CD4-positive, alpha-beta T cell (primary cell): ENCODE measurements at regions not wholly inside any gene's neighbourhood (a gene's known extent, or its start where the extent isn't known, plus 50 kb on each side); places are given as distances from the start of the nearest gene placed in this dataset.

Experiments
- ATAC-seq: fragments of 200-7000 bp; cut with Tn5 transposase; one replicate; pipeline ENCODE4 v1.10.0; 2022; ENCODE audit warnings: mild to moderate bottlenecking; ENCODE audit not compliant: poor library complexity
- CTCF ChIA-PET: fragments of 350-600 bp; sonication (Branson Sonifier 250); formaldehyde crosslinking; loops from one replicate; lab custom pipeline; 2021; ENCODE audit warnings: antibody characterized with exemption, inconsistent platforms; lab: Charles Lee
- POLR2A ChIA-PET: fragments of 350-600 bp; sonication (Branson Sonifier 250); formaldehyde crosslinking; loops from one replicate; lab custom pipeline; 2021; ENCODE audit warnings: antibody characterized with exemption, inconsistent platforms; lab: Charles Lee
- DNase-seq, 14 experiments: peaks; one replicate each; pipeline ENCODE4 v3.0.0-alpha.2; 2013 to 2020; ENCODE audit warnings: mixed read lengths in 2 of 14
- H3K27ac ChIP-seq, 2 donors: one replicate each; pipeline versions ENCODE4 v1.5.1 to v1.7.0; 2013; ENCODE audit warnings: low read length in 2 of 2, low read depth in 1 of 2, mild to moderate bottlenecking in 1 of 2
- H3K27me3 ChIP-seq, 2 experiments: 1 replicate in 1 of 2; 2 replicates in 1 of 2; pipeline versions ENCODE4 v1.6.1 to v1.7.0; 2013; ENCODE audit warnings: low read length in 2 of 2, control low read depth in 1 of 2, mild to moderate bottlenecking in 1 of 2, moderate library complexity in 1 of 2; ENCODE audit not compliant: insufficient read depth in 2 of 2, control insufficient read depth in 1 of 2
- H3K36me3 ChIP-seq: one replicate; pipeline ENCODE4 v1.6.1; 2013; ENCODE audit warnings: low read length, control low read depth; ENCODE audit not compliant: insufficient read depth
- H3K4me1 ChIP-seq: one replicate; pipeline ENCODE4 v1.6.1; 2013; ENCODE audit warnings: low read length, control low read depth; ENCODE audit not compliant: insufficient read depth
- H3K4me3 ChIP-seq: one replicate; pipeline ENCODE4 v1.5.1; 2013; ENCODE audit warnings: mild to moderate bottlenecking, low read length, moderate library complexity
- H3K9me3 ChIP-seq, 2 experiments: 1 replicate in 1 of 2; 2 replicates in 1 of 2; pipeline versions ENCODE4 v1.6.1 to v1.7.0; 2013; ENCODE audit warnings: low read length in 2 of 2, mild to moderate bottlenecking in 2 of 2, control low read depth in 1 of 2, moderate library complexity in 1 of 2; ENCODE audit not compliant: control insufficient read depth in 1 of 2, insufficient read depth in 1 of 2
- H3K27ac Mint-ChIP-seq: one replicate; pipeline ENCODE4 v1.8.0; 2020; ENCODE audit warnings: mixed read lengths
- H3K27me3 Mint-ChIP-seq: one replicate; pipeline ENCODE4 v1.8.0; 2021; ENCODE audit warnings: mixed read lengths
- H3K36me3 Mint-ChIP-seq: one replicate; pipeline ENCODE4 v1.8.0; 2021; ENCODE audit warnings: low read depth, mixed read lengths
- H3K4me1 Mint-ChIP-seq: one replicate; pipeline ENCODE4 v1.8.0; 2021; ENCODE audit warnings: low read depth, mixed read lengths
- H3K4me3 Mint-ChIP-seq: one replicate; pipeline ENCODE4 v1.8.0; 2020; ENCODE audit warnings: mild to moderate bottlenecking, mixed read lengths
- H3K9me3 Mint-ChIP-seq: one replicate; pipeline ENCODE4 v1.8.0; 2020; ENCODE audit warnings: mixed read lengths
- intact Hi-C, 2 experiments: fragments of 100-400 bp; cut with DNase I in 1 of 2; cut with micrococcal nuclease in 1 of 2; formaldehyde crosslinking; loops; one replicate each; pipeline versions ENCODE4 v1.15.1 to v1.9.0; 2023 to 2025; cut with DNase I, micrococcal nuclease
- TF ChIP-seq, protein P1 (sequence below): fragments of 200-600 bp; IDR thresholded peaks from one replicate; pipeline ENCODE4 v1.8.0; 2022; ENCODE audit warnings: antibody characterized with exemption, mild to moderate bottlenecking

DNA sequence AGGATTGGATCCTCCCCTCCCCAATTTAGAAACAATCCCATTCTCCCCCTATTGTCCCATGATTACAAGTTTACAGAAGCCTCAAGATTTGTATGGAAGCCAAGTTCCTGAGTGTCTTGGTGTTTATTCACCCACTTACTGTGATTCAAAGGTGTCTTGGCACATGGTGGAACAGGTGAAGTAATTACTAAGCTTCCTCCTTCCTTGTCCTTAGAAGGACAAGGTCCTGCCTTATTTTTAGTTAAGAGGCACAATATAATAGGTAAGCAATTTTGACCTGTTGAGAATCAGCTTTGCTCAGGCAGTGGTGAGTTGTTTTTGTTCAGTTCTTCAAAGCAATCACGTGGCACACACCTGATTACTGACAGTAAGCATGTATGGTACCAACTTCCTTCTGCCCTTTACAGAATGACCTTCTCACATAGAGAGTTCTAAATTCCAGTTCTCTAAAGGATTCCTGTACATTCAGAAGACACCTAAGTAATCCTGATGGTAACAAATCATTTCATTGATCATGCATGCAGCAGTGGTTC is 60.7 kb upstream of the SLC13A1 start:
- TF ChIP-seq, protein P1, sequence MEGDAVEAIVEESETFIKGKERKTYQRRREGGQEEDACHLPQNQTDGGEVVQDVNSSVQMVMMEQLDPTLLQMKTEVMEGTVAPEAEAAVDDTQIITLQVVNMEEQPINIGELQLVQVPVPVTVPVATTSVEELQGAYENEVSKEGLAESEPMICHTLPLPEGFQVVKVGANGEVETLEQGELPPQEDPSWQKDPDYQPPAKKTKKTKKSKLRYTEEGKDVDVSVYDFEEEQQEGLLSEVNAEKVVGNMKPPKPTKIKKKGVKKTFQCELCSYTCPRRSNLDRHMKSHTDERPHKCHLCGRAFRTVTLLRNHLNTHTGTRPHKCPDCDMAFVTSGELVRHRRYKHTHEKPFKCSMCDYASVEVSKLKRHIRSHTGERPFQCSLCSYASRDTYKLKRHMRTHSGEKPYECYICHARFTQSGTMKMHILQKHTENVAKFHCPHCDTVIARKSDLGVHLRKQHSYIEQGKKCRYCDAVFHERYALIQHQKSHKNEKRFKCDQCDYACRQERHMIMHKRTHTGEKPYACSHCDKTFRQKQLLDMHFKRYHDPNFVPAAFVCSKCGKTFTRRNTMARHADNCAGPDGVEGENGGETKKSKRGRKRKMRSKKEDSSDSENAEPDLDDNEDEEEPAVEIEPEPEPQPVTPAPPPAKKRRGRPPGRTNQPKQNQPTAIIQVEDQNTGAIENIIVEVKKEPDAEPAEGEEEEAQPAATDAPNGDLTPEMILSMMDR, result no peak
- Histone ChIP-seq H3K4me3 (no peak overlapping the region), H3K9me3 (peaks cover 0 to 3% of the 10 kb centered on the region in 2 experiments), H3K36me3 (no peaks in the 10 kb centered on the region), H3K27me3 (no peaks in the 10 kb centered on the region), H3K4me1 (no peaks in the 10 kb centered on the region), H3K27ac (no peak overlapping the region)
- no peaks in the 10 kb centered on the region for H3K27me3 Mint-ChIP-seq
- H3K4me1 Mint-ChIP-seq, result no peaks in the 10 kb centered on the region
- no peaks in the 10 kb centered on the region for H3K36me3 Mint-ChIP-seq
- intact Hi-C loops, result no loop called here
- no peaks in the 10 kb centered on the region for H3K9me3 Mint-ChIP-seq
- DNase-seq (no peak), ATAC-seq (no peak)
- H3K27ac Mint-ChIP-seq, result no peak overlapping the region
- ChIA-PET CTCF (no interaction called here), POLR2A (no interaction called here)
- no peak overlapping the region for H3K4me3 Mint-ChIP-seq

DNA sequence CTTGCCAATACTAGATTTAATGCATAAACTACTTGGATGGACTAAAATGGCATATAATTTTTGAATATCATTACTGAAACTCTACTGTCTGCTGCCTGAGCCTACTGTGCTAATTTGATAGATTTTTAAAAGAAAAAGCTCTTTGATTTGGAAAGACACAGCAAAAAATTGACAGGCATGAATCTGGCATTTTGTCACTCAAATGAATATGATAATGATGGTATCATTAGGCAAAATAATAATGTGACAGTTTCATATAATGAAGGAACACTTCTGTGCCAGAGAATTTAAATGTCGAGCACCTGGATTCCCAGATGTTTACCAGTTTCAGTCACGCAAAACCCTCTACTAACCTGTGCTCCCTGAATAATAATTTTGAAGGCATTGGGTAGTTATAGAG is 60.0 kb upstream of the SLC13A1 start:
- Mint-ChIP-seq H3K9me3 (no peaks in the 10 kb centered on the region), H3K4me1 (no peaks in the 10 kb centered on the region), H3K36me3 (no peaks in the 10 kb centered on the region), H3K27ac (no peak overlapping the region), H3K4me3 (no peak overlapping the region), H3K27me3 (no peaks in the 10 kb centered on the region)
- no peaks in the 10 kb centered on the region for H3K36me3 ChIP-seq
- DNase-seq, result no peak
- ChIA-PET POLR2A (no interaction called here), CTCF (no interaction called here)
- H3K27me3 ChIP-seq, result no peaks in the 10 kb centered on the region
- H3K27ac ChIP-seq, result no peak overlapping the region
- no peaks in the 10 kb centered on the region for H3K4me1 ChIP-seq
- peaks cover 0 to 3% of the 10 kb centered on the region in 2 experiments for H3K9me3 ChIP-seq
- TF ChIP-seq, protein P1, result no peak
- H3K4me3 ChIP-seq, result no peak overlapping the region
- ATAC-seq, result no peak
- intact Hi-C loops, result no loop called here
